Adrenal gland (tissue), 5 donors: ENCODE measurements at regions not wholly inside any gene's neighbourhood (a gene's known extent, or its start where the extent isn't known, plus 50 kb on each side); places are given as distances from the start of the nearest gene placed in this dataset.

Experiments
- CTCF ChIP-seq, 6 experiments: fragments of 450-650 bp in 4 of 6; fragments of 200-600 bp in 2 of 6; sonication (generic) in 1 of 6; IDR thresholded peaks; 1 replicate in 5 of 6; 2 replicates in 1 of 6; pipeline versions ENCODE4 v1.5.1 to v1.8.0; 2016 to 2021; ENCODE audit warnings: antibody characterized with exemption in 6 of 6, mild to moderate bottlenecking in 2 of 6, moderate library complexity in 1 of 6
- POLR2A ChIP-seq, 2 donors: fragments of 450-650 bp; IDR thresholded peaks; one replicate each; pipeline ENCODE4 v1.6.1; 2017; ENCODE audit warnings: antibody characterized with exemption in 2 of 2, mild to moderate bottlenecking in 2 of 2, moderate library complexity in 1 of 2
- donor health status: DM: no; HTN: no; CAD: no.

DNA sequence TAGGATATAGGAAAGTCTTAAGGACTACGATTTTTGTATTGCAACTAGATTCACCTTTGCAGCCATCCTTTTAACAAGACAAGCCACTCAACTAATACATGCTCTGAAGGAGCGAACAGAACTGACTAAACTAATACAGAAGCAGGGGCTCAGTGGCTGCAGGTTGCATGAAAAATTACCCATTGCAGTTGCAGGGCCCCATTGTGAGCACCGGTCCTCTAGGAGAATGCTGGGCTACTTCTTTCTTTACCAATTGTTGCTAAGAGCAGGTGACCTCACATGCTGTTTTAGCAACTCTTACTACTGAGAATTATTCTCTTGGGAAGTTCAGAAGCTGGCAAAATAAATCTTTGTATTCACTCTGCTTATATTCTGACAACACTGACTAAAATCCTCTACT lies 64.0 kb upstream of the ANKRD1 start:
- TF ChIP-seq CTCF (IDR thresholded peaks at IDR 0.05), result no peak
- TF ChIP-seq POLR2A (IDR thresholded peaks at IDR 0.05), result no peak
